Activated naive CD4-positive, alpha-beta T cell treated with anti-CD3 and anti-CD28 coated beads, Interleukin-2, amount 50 U/mL, for 24 hours (primary cell): ENCODE measurements at regions not wholly inside any gene's neighbourhood (a gene's known extent, or its start where the extent isn't known, plus 50 kb on each side); places are given as distances from the start of the nearest gene placed in this dataset.

Experiments used
- H3K27ac Mint-ChIP-seq: one replicate; pipeline ENCODE4 v1.8.0; 2021; ENCODE audit warnings: mild to moderate bottlenecking, mixed read lengths
- H3K27me3 Mint-ChIP-seq: one replicate; pipeline ENCODE4 v1.8.0; 2021; ENCODE audit warnings: mixed read lengths
- H3K36me3 Mint-ChIP-seq: one replicate; pipeline ENCODE4 v1.8.0; 2021; ENCODE audit warnings: mixed read lengths
- H3K4me1 Mint-ChIP-seq: one replicate; pipeline ENCODE4 v1.8.0; 2021; ENCODE audit warnings: mixed read lengths
- H3K4me3 Mint-ChIP-seq: one replicate; pipeline ENCODE4 v1.8.0; 2021; ENCODE audit warnings: mild to moderate bottlenecking, mixed read lengths
- H3K9me3 Mint-ChIP-seq: one replicate; pipeline ENCODE4 v1.8.0; 2021; ENCODE audit warnings: mixed read lengths

DNA sequence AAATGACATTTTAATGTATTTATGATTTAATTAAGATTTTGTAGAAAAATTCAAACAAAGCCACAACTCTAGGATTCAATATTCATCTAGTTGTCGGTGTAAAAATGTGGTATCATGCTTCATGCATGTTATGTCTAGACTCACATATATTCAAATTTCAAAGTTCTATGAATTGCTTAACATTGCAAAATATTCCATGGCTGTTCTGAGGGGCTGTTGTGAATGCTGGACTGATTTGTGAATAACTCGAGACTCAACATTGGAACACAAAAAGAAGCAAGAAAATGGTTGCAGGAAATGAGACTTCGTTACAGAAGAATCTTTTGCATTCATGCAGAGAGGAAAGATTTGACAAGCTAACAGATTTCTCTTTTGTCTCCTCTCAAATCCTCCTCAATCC is 705.9 kb downstream of the DHX35 start:
- Mint-ChIP-seq H3K9me3 (no peaks in the 10 kb centered on the region), H3K4me1 (no peaks in the 10 kb centered on the region), H3K27me3 (peaks cover 7% of the 10 kb centered on the region), H3K36me3 (no peaks in the 10 kb centered on the region), H3K27ac (no peak overlapping the region), H3K4me3 (no peak overlapping the region)

DNA sequence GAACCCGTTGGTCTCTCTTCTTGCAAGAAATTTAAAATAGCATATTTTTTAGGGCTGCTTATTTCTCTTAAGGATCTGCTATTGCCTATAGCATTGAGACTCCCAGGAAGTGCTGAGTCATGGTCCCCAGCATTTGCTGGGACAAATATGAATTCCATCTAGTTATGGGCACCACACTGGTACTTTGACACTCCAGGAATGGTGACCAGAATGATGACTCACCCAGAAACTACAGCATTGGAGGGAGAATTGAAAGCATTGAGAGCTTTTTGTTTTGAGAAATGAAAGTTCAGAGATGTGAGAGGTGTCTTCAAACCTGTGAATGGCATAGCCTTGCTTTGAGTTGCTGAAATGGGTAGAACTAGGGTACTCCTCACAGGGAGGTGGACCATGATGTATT is 699.7 kb downstream of the DHX35 start:
- H3K36me3 Mint-ChIP-seq: no peaks in the 10 kb centered on the region
- H3K4me3 Mint-ChIP-seq: no peak overlapping the region
- no peaks in the 10 kb centered on the region for H3K4me1 Mint-ChIP-seq
- H3K9me3 Mint-ChIP-seq: peaks cover 6% of the 10 kb centered on the region
- H3K27ac Mint-ChIP-seq: no peak overlapping the region
- peaks cover 7% of the 10 kb centered on the region for H3K27me3 Mint-ChIP-seq

DNA sequence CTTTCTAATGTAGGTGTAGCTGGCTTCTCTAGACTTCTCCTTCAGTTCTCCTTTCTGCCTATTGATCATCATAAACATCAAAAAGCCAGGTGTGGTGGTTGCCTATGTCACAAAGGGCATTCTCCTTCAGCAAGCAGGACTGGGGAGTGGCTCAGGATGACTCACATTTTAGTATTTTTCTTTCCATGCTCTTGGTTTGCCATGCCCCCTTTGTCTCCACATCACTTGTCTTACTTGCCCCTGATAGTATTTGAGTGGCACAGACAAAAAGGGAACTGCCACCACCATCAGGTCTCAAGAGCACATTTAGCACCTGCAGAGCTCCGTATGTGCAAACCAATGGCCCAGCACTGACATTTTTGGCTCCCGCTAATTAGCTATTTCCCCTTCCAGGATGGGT is 698.8 kb downstream of the DHX35 start:
- Mint-ChIP-seq H3K27ac (no peak overlapping the region), H3K9me3 (peaks cover 6% of the 10 kb centered on the region), H3K27me3 (peaks cover 3% of the 10 kb centered on the region), H3K4me1 (no peaks in the 10 kb centered on the region), H3K4me3 (no peak overlapping the region), H3K36me3 (no peaks in the 10 kb centered on the region)

GRCh38 chr20:39660226-39660625 is 698.1 kb downstream of the DHX35 start:
- H3K4me1 Mint-ChIP-seq: no peaks in the 10 kb centered on the region
- H3K4me3 Mint-ChIP-seq: no peak overlapping the region
- H3K36me3 Mint-ChIP-seq: no peaks in the 10 kb centered on the region
- peaks cover 3% of the 10 kb centered on the region for H3K27me3 Mint-ChIP-seq
- peaks cover 6% of the 10 kb centered on the region for H3K9me3 Mint-ChIP-seq
- H3K27ac Mint-ChIP-seq: no peak overlapping the region

DNA sequence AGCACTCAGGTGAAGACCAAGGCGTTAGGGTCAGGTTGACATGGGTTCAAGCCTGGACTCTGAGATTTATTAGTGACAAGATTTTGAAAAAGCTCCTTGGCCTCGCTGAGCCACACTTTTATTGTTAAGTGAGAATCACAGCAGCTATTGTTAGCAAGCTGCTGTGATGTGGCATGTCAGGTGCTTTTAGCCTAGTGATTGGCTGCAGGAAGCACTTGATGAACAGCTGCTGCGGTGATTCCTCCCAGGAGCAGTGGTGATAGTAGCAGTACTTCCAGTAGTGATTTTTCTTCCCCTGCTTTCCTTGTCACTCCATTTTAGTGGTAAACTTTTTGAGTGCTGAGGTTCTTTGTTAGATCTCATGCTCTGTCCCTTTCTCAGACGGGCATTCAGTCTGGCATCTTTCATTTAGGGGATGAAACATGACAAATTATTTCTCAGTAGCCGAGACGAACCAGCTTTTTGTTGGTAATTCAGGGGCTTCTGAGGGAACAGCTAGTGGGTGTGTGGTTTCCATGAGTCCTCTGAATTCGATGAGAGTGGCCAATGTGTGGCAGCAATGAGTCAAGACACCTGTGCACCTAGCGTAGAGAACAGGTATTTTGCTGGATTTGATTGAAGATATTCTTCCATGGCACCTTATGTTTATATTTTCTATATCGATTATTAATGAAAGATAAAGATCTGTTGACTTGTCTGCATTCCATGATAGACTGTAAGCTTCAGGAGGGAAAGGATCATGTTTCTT is 696.7 kb downstream of the DHX35 start:
- H3K4me1 Mint-ChIP-seq: no peaks in the 10 kb centered on the region

GRCh38 chr20:39654171-39654570 is 692.0 kb downstream of the DHX35 start:
- peaks cover 7% of the 10 kb centered on the region for H3K27me3 Mint-ChIP-seq
- no peaks in the 10 kb centered on the region for H3K4me1 Mint-ChIP-seq
- no peaks in the 10 kb centered on the region for H3K36me3 Mint-ChIP-seq
- H3K9me3 Mint-ChIP-seq: peaks cover 6% of the 10 kb centered on the region
- H3K4me3 Mint-ChIP-seq: no peak overlapping the region
- no peak overlapping the region for H3K27ac Mint-ChIP-seq

More for the DNA sequence above, 696.7 kb downstream of the DHX35 start:
- Mint-ChIP-seq H3K4me3 (no peak overlapping the region), H3K36me3 (no peaks in the 10 kb centered on the region), H3K27ac (no peak overlapping the region), H3K9me3 (peaks cover 6% of the 10 kb centered on the region), H3K27me3 (no peaks in the 10 kb centered on the region)

- Mint-ChIP-seq H3K4me1 (no peaks in the 10 kb centered on the region), H3K9me3 (peaks cover 5% of the 10 kb centered on the region), H3K36me3 (no peaks in the 10 kb centered on the region), H3K4me3 (no peak overlapping the region), H3K27ac (no peak overlapping the region), H3K27me3 (peaks cover 7% of the 10 kb centered on the region)
These were observed 689.6 kb downstream of the DHX35 start for GRCh38 chr20:39651645-39652325.

- H3K4me3 Mint-ChIP-seq: no peak overlapping the region
- H3K4me1 Mint-ChIP-seq: no peaks in the 10 kb centered on the region
- H3K9me3 Mint-ChIP-seq: peaks cover 10% of the 10 kb centered on the region
These were observed 684.8 kb downstream of the DHX35 start for GRCh38 chr20:39646874-39647413.

GRCh38 chr20:39645131-39645530 is 683.0 kb downstream of the DHX35 start:
- H3K27me3 Mint-ChIP-seq: peaks cover 3% of the 10 kb centered on the region
- H3K4me3 Mint-ChIP-seq: no peak overlapping the region
- H3K36me3 Mint-ChIP-seq: no peaks in the 10 kb centered on the region
- H3K9me3 Mint-ChIP-seq: peaks cover 5% of the 10 kb centered on the region
- no peaks in the 10 kb centered on the region for H3K4me1 Mint-ChIP-seq
- H3K27ac Mint-ChIP-seq: no peak overlapping the region

More at GRCh38 chr20:39646874-39647413, 684.8 kb downstream of the DHX35 start:
- no peak overlapping the region for H3K27ac Mint-ChIP-seq
- H3K27me3 Mint-ChIP-seq: peaks cover 10% of the 10 kb centered on the region
- no peaks in the 10 kb centered on the region for H3K36me3 Mint-ChIP-seq

GRCh38 chr20:39643292-39643691 is 681.1 kb downstream of the DHX35 start:
- Mint-ChIP-seq H3K9me3 (peaks cover 5% of the 10 kb centered on the region), H3K27ac (no peak overlapping the region), H3K4me3 (no peak overlapping the region), H3K27me3 (peaks cover 3% of the 10 kb centered on the region), H3K36me3 (no peaks in the 10 kb centered on the region), H3K4me1 (no peaks in the 10 kb centered on the region)

DNA sequence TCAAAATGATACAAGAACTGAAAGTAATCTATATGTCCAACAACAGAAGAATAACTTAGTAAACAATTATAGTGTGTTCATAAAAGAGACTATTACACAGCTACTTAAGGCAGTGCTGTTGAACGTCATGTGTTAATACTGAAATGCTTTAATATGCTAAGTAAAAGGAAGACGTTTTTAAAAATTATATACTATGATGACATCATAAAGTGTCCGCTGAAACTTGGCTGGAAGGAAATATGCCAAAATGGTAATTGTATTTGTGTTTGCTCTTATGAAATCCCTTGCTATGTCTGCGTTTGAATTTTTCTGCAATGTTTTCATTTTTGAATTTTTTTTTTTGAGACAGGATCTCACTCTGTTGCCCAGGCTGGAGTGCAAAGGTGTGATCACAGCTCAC is 679.3 kb downstream of the DHX35 start:
- H3K4me3 Mint-ChIP-seq: no peak overlapping the region
- H3K4me1 Mint-ChIP-seq: no peaks in the 10 kb centered on the region
- no peaks in the 10 kb centered on the region for H3K36me3 Mint-ChIP-seq
- H3K27me3 Mint-ChIP-seq: peaks cover 3% of the 10 kb centered on the region
- no peak overlapping the region for H3K27ac Mint-ChIP-seq
- peaks cover 5% of the 10 kb centered on the region for H3K9me3 Mint-ChIP-seq

DNA sequence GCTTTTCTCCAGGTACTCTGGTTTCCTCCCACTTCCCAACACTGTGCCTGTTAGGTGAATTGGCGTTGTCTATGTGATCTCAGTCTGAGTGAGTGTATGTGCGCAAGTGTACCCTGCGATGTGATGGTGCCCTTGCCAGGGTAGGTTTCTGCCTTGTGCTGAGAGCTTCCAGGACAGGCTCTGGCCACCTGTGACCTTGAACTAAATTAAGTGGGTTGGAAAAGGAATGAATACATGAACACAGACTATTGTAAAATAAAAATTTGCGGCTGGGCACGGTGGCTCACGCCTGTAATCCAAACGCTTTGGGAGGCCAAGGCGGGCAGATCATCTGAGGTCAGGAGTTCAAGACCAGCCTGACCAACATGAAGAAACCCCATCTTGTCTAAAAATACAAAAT is 678.0 kb downstream of the DHX35 start:
- no peaks in the 10 kb centered on the region for H3K36me3 Mint-ChIP-seq
- H3K4me1 Mint-ChIP-seq: no peaks in the 10 kb centered on the region
- no peak overlapping the region for H3K27ac Mint-ChIP-seq
- H3K27me3 Mint-ChIP-seq: no peaks in the 10 kb centered on the region
- H3K9me3 Mint-ChIP-seq: no peaks in the 10 kb centered on the region
- H3K4me3 Mint-ChIP-seq: no peak overlapping the region

- Mint-ChIP-seq H3K36me3 (no peaks in the 10 kb centered on the region), H3K4me1 (no peaks in the 10 kb centered on the region), H3K27me3 (no peaks in the 10 kb centered on the region), H3K4me3 (no peak overlapping the region), H3K9me3 (no peaks in the 10 kb centered on the region), H3K27ac (no peak overlapping the region)
These were observed 676.6 kb downstream of the DHX35 start for GRCh38 chr20:39638731-39639130.

DNA sequence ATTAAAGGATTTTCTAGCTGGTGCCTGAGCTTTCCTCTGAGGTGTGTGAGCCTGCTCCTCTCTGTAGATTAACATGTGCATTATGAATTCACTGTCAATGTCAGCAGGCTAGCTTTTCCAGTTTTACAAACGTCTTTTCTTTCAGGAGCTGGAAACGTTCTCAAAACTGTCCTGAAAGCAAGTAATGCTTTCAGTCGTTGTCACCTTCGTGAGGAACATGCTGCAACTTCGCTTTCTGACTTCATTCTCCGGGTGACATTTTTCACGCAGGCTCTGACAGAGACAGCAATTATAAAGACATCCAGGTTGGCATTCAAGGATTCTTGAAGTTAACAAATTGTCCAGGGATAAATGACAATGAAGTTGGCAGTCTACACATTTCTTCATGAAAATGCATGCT is 671.5 kb downstream of the DHX35 start:
- no peak overlapping the region for H3K4me3 Mint-ChIP-seq
- H3K4me1 Mint-ChIP-seq: no peaks in the 10 kb centered on the region
- H3K36me3 Mint-ChIP-seq: no peaks in the 10 kb centered on the region
- H3K9me3 Mint-ChIP-seq: no peaks in the 10 kb centered on the region
- no peak overlapping the region for H3K27ac Mint-ChIP-seq
- no peaks in the 10 kb centered on the region for H3K27me3 Mint-ChIP-seq

DNA sequence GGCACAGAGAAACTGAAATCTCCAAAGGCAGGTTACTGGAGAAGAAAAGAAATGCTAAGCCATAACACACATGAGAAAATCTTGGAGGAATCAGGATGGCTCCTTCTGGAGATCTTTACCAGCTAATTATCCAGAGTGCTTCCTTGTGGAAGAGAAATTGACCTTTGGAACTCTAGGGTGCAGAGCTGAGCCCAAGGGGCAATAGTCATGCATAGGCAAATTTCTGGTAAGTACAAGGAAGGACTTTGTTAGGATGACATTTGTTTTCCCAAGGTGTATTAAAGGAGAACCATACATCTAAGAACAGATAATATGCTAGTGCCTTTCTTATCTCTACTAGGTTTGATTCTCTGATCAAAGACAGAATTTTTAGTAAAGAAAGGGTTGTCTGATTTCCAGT is 670.6 kb downstream of the DHX35 start:
- H3K4me3 Mint-ChIP-seq: no peak overlapping the region
- H3K4me1 Mint-ChIP-seq: no peaks in the 10 kb centered on the region
- no peak overlapping the region for H3K27ac Mint-ChIP-seq
- no peaks in the 10 kb centered on the region for H3K9me3 Mint-ChIP-seq
- no peaks in the 10 kb centered on the region for H3K27me3 Mint-ChIP-seq
- H3K36me3 Mint-ChIP-seq: no peaks in the 10 kb centered on the region

- Mint-ChIP-seq H3K36me3 (no peaks in the 10 kb centered on the region), H3K4me1 (no peaks in the 10 kb centered on the region), H3K27ac (no peak overlapping the region), H3K9me3 (no peaks in the 10 kb centered on the region), H3K4me3 (no peak overlapping the region), H3K27me3 (no peaks in the 10 kb centered on the region)
These were observed 670.0 kb downstream of the DHX35 start for GRCh38 chr20:39632176-39632575.
